GM19238 (cell line): ENCODE measurements at regions not wholly inside any gene's neighbourhood (a gene's known extent, or its start where the extent isn't known, plus 50 kb on each side); places are given as distances from the start of the nearest gene placed in this dataset.
"Not testable (repeated sequence)": the region's sequence is repeated elsewhere in the genome, so short reads cannot be mapped to it uniquely, and the experiment has no call there.

ENCODE experiments used
- DNase-seq: peaks from one replicate; pipeline ENCODE4 v3.0.0; 2011; ENCODE audit warnings: low spot score; ENCODE audit not compliant: insufficient read length

- DNase-seq: no peak
Observed at GRCh38 chr9:588981-589380, 252.5 kb upstream of the DMRT1 start.

DNA sequence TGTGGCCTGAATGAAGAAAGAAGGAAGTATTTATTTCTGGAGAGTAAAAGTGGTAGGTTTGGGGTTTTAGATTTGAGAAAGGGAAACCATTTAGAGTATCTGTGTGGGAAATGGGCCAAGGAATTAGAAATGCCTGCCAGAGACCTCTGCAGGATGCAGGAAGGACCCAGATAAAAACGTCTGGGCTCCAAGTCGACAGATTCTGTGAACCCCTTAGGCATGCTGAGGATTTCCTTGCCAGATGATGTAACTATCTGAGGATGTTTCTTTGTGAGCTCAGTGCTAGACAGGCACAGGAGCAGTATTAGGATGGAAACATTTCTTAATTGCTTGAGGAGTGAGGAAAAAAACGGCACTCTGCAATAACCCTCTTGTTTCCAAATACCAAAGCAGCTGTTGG is 251.8 kb upstream of the DMRT1 start:
- no peak for DNase-seq

- no peak for DNase-seq
Observed at GRCh38 chr9:591292-591691, 250.2 kb upstream of the DMRT1 start.

GRCh38 chr9:592225-592624 is 249.3 kb upstream of the DMRT1 start:
- DNase-seq: no peak

DNA sequence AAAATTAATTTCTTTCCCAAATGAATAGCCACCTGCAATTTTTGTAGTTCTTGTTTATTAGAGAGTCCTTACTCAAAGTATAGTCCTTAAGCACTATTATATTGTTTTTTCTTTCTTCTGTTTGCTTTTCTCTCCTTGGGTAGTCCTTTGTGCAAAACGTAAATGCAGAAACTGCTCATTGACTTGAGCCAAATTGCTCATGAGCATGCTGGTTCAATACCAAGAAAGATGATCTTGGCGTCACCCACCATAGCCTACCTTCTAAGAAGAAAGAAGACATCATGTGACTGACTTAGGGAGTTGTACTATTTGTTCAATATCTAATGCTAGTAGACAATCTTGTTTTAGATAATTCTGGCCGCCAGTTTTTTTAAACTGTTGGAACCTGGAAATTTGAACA is 248.8 kb upstream of the DMRT1 start:
- no peak for DNase-seq

- DNase-seq: no peak
Observed at GRCh38 chr9:593809-594208, 247.7 kb upstream of the DMRT1 start.

DNA sequence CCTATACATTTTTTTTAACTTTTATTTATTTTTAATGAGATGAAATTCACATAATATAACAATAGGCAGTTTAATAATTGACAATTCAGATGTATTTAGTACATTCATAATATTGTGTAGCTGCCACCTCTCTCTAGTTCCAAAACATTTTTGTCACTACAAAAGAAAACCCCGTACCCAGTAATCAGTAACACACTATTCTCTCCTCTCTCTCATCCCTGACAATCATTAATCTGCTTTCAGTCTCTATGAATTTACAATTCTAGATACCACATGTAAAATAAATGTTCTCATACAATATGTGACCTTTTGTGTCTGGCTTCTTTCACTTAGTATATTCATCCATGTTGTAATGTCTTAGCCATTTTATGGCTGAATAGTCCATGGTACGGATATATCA is 244.8 kb upstream of the DMRT1 start:
- DNase-seq: no peak

DNA sequence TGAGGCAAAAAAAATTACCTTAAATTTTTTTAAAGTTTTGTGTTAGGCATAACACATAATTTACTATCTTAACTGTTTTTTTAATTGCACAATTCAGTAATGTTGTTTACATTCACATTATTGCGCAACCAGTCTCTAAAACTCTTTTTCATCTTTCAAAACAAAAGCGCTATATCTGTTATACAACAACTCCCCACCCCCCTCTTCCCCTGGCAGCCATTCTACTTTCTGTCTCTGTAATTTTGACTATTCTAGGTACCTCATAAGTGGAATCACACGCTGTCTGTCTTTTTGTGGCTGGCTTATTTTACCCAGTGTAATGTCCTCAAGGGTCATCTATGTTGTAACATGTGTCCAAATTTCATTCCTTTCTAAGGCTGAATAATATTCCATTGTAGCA is 241.5 kb upstream of the DMRT1 start:
- DNase-seq: no peak

- no peak for DNase-seq
Observed at GRCh38 chr9:602716-603115, 238.8 kb upstream of the DMRT1 start.

DNA sequence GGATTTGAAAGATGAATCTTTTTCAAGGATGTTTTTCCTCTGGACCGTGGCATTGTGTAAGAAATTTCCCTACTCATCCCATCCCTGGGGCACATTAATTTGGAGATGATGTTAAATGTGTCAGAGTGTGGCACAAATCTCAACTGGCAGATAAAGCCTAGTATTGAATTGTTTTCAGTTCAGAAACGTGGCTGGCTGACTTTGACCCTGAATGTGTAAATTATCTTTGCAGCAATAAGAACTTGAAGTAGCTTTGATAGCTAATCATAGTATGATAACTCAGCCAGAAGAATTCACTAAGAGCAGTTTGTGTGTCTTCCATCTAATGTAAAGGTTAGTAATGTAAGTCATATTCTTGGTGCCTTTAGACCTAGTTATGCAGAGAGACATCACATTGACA is 238.4 kb upstream of the DMRT1 start:
- DNase-seq: no peak

- DNase-seq: no peak
Observed at GRCh38 chr9:607417-607816, 234.1 kb upstream of the DMRT1 start.

GRCh38 chr9:613771-614347 is 227.6 kb upstream of the DMRT1 start:
- peak; percentile 19 for DNase-seq

DNA sequence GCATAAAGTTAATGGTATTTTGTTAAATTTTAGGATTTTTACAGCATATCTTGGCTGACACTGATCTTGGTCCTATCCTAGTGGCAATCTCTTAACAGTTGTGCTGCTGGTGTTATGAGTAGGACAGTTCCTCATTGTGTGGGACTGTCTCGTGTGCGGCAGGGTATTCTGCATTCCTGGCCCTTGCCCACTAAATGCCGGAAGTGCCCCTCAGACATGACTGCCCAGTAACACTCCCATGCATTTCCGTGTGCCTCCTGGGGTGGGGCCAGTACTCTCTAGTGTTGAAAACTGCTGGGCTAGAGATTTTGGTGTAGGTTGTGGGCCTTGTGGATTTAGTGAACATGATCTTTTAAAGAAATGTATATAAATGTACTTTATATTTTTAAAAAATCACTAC is 227.1 kb upstream of the DMRT1 start:
- no peak for DNase-seq

GRCh38 chr9:615756-616155 is 225.7 kb upstream of the DMRT1 start:
- no peak for DNase-seq

DNA sequence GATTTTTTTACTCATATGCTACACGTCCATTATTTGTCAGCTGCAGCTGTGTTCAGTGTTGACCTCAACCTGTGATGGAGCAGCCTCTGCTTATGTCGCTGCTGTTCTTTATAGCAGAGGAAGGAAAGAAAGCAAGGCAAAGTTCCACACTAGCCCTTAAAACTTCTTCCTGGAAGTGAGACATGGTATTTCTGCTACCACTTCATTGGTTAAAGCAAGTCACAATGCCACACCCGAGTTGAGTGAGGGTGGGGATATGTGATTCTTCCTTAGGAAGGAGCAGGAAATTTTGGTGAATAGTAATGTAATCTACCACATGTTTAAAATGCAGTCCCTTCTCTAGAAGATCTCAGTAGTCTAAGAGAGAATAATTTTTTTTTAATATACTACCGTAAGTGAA is 224.8 kb upstream of the DMRT1 start:
- no peak for DNase-seq

DNA sequence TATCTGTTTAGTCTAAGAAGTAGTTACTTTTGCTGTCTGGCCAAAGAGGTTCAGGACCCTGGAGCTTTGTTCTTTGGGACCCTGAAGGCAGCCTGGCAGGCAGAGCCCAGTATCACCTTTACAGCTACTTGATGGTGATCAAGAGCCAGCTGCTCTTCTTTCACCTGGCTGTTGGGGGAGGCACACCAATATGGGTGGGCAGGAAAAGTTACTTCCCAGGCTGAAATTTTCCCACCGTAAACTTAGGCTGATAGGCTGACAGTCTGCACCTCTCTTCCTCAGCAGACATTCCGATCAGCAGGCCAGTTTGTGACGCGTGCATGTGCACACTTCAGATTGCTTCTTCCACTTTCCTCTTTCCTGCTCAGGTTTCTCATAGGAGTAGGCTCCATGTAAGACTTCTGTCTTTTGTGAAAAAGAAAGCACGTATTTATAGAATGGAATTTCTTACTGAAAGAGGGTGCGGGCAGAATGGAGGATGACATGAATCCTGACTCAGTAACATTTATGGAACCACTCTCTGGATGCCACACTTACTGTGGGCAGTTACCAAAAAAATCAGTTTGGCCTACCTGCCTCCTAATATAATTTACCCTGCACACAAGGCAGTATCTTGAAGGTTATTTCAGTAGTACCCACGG is 223.9 kb upstream of the DMRT1 start:
- DNase-seq: no peak

GRCh38 chr9:618478-618877 is 223.0 kb upstream of the DMRT1 start:
- DNase-seq: no peak

- no peak for DNase-seq
Observed at GRCh38 chr9:621201-621855, 220.2 kb upstream of the DMRT1 start.

- DNase-seq: no peak
Observed at GRCh38 chr9:624935-625500, 216.5 kb upstream of the DMRT1 start.

GRCh38 chr9:625613-626012 is 215.9 kb upstream of the DMRT1 start:
- DNase-seq: no peak

- DNase-seq: not testable (repeated sequence)
Observed at GRCh38 chr9:626114-626513, 215.4 kb upstream of the DMRT1 start.

GRCh38 chr9:626596-626995 is 214.9 kb upstream of the DMRT1 start:
- DNase-seq: no peak
